ENCODE measurements at regions not wholly inside any gene's neighbourhood (a gene's known extent, or its start where the extent isn't known, plus 50 kb on each side); places are given as distances from the start of the nearest gene placed in this dataset.

- no peak for DNase-seq
- H3K36me3 Mint-ChIP-seq (ENCODE audit: insufficient read depth), result peaks cover under 1% of the 10 kb centered on the region
- no peaks in the 10 kb centered on the region for H3K4me1 Mint-ChIP-seq (ENCODE audit: low read depth)
- H3K4me3 Mint-ChIP-seq, result no peak overlapping the region
- H3K9me3 Mint-ChIP-seq, result peaks cover 22% of the 10 kb centered on the region
- ATAC-seq, result no peak
- H3K27me3 Mint-ChIP-seq (ENCODE audit: low read depth), result no peaks in the 10 kb centered on the region
Measured at GRCh38 chr18:51686590-51686989, 489.1 kb upstream of the MEX3C start.

GRCh38 chr18:51687845-51688585 lies 490.5 kb upstream of the MEX3C start:
- Mint-ChIP-seq H3K9me3 (peaks cover 9% of the 10 kb centered on the region), H3K4me3 (no peak overlapping the region), H3K4me1 (ENCODE audit: low read depth) (no peaks in the 10 kb centered on the region), H3K27me3 (ENCODE audit: low read depth) (no peaks in the 10 kb centered on the region), H3K36me3 (ENCODE audit: insufficient read depth) (no peaks in the 10 kb centered on the region)
- DNase-seq (no peak), ATAC-seq (no peak)

- Mint-ChIP-seq H3K36me3 (ENCODE audit: insufficient read depth) (no peaks in the 10 kb centered on the region), H3K4me1 (ENCODE audit: low read depth) (no peaks in the 10 kb centered on the region), H3K4me3 (no peak overlapping the region), H3K9me3 (no peaks in the 10 kb centered on the region), H3K27me3 (ENCODE audit: low read depth) (no peaks in the 10 kb centered on the region)
- DNase-seq (no peak), ATAC-seq (no peak)
Measured at GRCh38 chr18:51692612-51693011, 495.1 kb upstream of the MEX3C start.

GRCh38 chr18:51711298-51711889 lies 513.9 kb upstream of the MEX3C start:
- Mint-ChIP-seq H3K9me3 (peaks cover 32% of the 10 kb centered on the region), H3K4me1 (ENCODE audit: low read depth) (no peaks in the 10 kb centered on the region), H3K27me3 (ENCODE audit: low read depth) (peaks cover 6% of the 10 kb centered on the region), H3K36me3 (ENCODE audit: insufficient read depth) (no peaks in the 10 kb centered on the region), H3K4me3 (no peak overlapping the region)
- ATAC-seq (no peak), DNase-seq (no peak)

- DNase-seq, result no peak
- Mint-ChIP-seq H3K36me3 (ENCODE audit: insufficient read depth) (no peaks in the 10 kb centered on the region), H3K27me3 (ENCODE audit: low read depth) (no peaks in the 10 kb centered on the region)
Measured at GRCh38 chr18:51712821-51713220, 515.3 kb upstream of the MEX3C start.

GRCh38 chr18:51716277-51716676 lies 518.8 kb upstream of the MEX3C start:
- DNase-seq (no peak), ATAC-seq (no peak)
- Mint-ChIP-seq H3K36me3 (ENCODE audit: insufficient read depth) (no peaks in the 10 kb centered on the region), H3K27me3 (ENCODE audit: low read depth) (no peaks in the 10 kb centered on the region), H3K9me3 (peaks cover 15% of the 10 kb centered on the region), H3K4me1 (ENCODE audit: low read depth) (no peaks in the 10 kb centered on the region), H3K4me3 (no peak overlapping the region)

More at GRCh38 chr18:51712821-51713220, 515.3 kb upstream of the MEX3C start:
- H3K4me1 Mint-ChIP-seq (ENCODE audit: low read depth), result no peaks in the 10 kb centered on the region
- no peak for ATAC-seq
- no peak overlapping the region for H3K4me3 Mint-ChIP-seq
- H3K9me3 Mint-ChIP-seq, result peaks cover 22% of the 10 kb centered on the region

DNA sequence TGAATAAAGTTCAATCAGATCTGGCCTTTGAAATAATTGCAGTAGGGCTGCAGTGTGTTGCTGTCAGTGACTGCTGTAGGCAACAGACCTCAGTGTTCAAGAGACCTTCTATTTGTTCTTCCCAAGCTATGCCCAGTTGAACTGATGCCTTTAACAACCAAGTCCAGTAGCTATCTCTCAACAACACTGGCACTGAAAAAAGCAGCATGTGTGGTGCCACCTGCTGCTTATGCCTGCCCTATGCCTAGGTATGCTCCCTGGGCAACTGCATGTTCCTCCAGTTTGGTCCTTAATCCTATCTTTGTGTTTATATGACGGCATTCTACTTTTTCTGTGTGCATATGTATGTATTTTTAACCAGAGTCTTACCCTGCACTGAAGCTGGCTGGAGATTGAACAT lies 523.9 kb upstream of the MEX3C start:
- ATAC-seq (no peak), DNase-seq (no peak)
- Mint-ChIP-seq H3K36me3 (ENCODE audit: insufficient read depth) (no peaks in the 10 kb centered on the region), H3K9me3 (no peaks in the 10 kb centered on the region), H3K27me3 (ENCODE audit: low read depth) (no peaks in the 10 kb centered on the region), H3K4me3 (no peak overlapping the region), H3K4me1 (ENCODE audit: low read depth) (no peaks in the 10 kb centered on the region)

- H3K36me3 Mint-ChIP-seq (ENCODE audit: insufficient read depth), result no peaks in the 10 kb centered on the region
- no peaks in the 10 kb centered on the region for H3K9me3 Mint-ChIP-seq
- ATAC-seq (no peak), DNase-seq (no peak)
- no peak overlapping the region for H3K4me3 Mint-ChIP-seq
- H3K4me1 Mint-ChIP-seq (ENCODE audit: low read depth), result no peaks in the 10 kb centered on the region
- H3K27me3 Mint-ChIP-seq (ENCODE audit: low read depth), result no peaks in the 10 kb centered on the region
Measured at GRCh38 chr18:51721996-51722395, 524.5 kb upstream of the MEX3C start.

DNA sequence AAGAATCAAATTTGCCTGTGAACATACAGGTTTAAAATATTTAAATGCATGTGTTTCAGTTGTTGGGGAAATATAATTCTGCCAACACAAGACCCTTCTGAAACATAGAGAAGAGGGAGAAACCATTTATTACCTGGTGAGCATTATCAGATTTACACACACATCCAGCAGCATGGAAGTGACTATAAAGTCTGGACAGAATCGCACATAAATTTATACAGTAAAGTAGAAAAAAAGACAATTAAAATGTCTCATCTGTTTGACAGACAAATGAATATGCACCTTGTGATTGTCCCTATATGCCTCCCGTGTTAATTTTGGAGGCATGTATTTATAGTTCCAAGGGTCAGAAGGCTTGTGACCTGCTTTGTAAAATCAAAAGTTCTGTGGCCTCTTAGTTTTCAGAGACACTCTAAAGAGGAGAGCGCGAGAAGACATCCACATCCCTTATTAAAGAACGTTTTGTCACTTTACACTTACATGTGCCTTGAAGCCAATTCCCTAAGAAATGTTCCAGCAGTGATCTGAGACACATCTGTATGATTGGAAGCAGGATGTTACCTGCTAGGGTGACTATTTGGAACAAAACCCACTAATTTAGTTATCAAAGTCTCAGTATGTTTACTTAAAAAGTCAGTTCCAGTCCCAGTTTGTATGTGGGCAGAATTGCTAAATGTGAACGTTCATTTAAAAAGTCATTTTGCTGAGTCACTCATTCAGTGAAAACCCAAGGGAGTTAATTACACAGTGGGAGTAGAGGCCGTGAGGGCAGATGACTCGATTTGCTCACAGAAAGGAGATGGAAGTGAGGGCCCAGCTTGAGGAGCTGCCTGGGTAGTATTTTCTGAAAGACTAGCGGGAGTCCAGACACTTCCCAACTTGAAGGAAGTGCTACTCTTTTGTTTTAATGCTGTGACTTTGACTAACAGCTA lies 527.6 kb upstream of the MEX3C start:
- Mint-ChIP-seq H3K4me1 (ENCODE audit: low read depth) (no peaks in the 10 kb centered on the region), H3K4me3 (no peak overlapping the region), H3K9me3 (no peaks in the 10 kb centered on the region), H3K36me3 (ENCODE audit: insufficient read depth) (no peaks in the 10 kb centered on the region), H3K27me3 (ENCODE audit: low read depth) (no peaks in the 10 kb centered on the region)
- no peak for ATAC-seq
- DNase-seq, result no peak

DNA sequence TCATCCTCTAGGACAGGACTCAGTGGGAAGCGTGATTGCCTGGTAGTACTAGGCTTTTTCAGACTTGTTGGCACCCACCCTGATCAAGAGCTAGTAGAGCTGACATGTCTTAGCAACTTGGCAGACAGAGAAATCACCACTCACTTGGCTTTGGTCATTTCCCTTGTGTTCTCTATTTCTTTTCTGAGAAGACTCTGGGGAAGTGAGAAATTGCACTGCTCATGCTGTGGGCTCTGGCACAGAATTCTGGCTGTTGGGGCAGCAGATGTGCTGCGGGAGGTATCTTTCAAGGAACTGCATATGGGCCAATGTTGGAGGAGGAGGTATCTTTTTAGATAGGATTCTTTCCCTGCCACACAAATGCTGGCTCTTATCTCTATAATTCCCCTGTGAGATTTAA lies 529.1 kb upstream of the MEX3C start:
- Mint-ChIP-seq H3K27me3 (ENCODE audit: low read depth) (no peaks in the 10 kb centered on the region), H3K4me1 (ENCODE audit: low read depth) (no peaks in the 10 kb centered on the region), H3K4me3 (no peak overlapping the region), H3K9me3 (no peaks in the 10 kb centered on the region), H3K36me3 (ENCODE audit: insufficient read depth) (no peaks in the 10 kb centered on the region)
- DNase-seq (no peak), ATAC-seq (no peak)

- no peaks in the 10 kb centered on the region for H3K36me3 Mint-ChIP-seq (ENCODE audit: insufficient read depth)
- no peaks in the 10 kb centered on the region for H3K4me1 Mint-ChIP-seq (ENCODE audit: low read depth)
- DNase-seq (no peak), ATAC-seq (no peak)
- H3K4me3 Mint-ChIP-seq, result no peak overlapping the region
- no peaks in the 10 kb centered on the region for H3K9me3 Mint-ChIP-seq
- H3K27me3 Mint-ChIP-seq (ENCODE audit: low read depth), result no peaks in the 10 kb centered on the region
Measured at GRCh38 chr18:51727780-51728179, 530.3 kb upstream of the MEX3C start.

DNA sequence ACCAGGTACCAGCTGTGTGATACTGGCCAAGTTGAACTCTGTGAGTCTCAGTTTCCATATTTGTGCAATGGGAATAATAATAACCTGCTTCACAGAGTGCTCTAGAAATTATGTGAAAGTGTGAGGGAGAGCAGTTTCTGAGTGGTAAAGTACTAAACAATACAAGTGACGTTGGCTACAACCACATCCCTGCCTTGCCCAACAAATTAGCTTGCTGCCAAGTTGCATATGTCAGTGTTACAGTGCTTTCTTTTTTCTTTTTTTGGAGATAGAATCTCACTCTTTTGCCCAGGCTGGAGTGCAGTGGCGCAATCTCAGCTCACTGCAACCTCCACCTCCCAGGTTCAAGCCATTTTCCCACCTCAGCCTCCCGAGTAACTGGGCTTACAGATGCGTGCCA lies 533.6 kb upstream of the MEX3C start:
- Mint-ChIP-seq H3K9me3 (no peaks in the 10 kb centered on the region), H3K4me1 (ENCODE audit: low read depth) (no peaks in the 10 kb centered on the region), H3K27me3 (ENCODE audit: low read depth) (no peaks in the 10 kb centered on the region), H3K4me3 (no peak overlapping the region), H3K36me3 (ENCODE audit: insufficient read depth) (no peaks in the 10 kb centered on the region)
- no peak for DNase-seq
- ATAC-seq, result no peak

- no peaks in the 10 kb centered on the region for H3K27me3 Mint-ChIP-seq (ENCODE audit: low read depth)
- no peaks in the 10 kb centered on the region for H3K36me3 Mint-ChIP-seq (ENCODE audit: insufficient read depth)
- no peak overlapping the region for H3K4me3 Mint-ChIP-seq
- no peak for ATAC-seq
- H3K4me1 Mint-ChIP-seq (ENCODE audit: low read depth), result no peaks in the 10 kb centered on the region
- H3K9me3 Mint-ChIP-seq, result no peaks in the 10 kb centered on the region
- DNase-seq, result no peak
Measured at GRCh38 chr18:51734576-51734975, 537.1 kb upstream of the MEX3C start.

DNA sequence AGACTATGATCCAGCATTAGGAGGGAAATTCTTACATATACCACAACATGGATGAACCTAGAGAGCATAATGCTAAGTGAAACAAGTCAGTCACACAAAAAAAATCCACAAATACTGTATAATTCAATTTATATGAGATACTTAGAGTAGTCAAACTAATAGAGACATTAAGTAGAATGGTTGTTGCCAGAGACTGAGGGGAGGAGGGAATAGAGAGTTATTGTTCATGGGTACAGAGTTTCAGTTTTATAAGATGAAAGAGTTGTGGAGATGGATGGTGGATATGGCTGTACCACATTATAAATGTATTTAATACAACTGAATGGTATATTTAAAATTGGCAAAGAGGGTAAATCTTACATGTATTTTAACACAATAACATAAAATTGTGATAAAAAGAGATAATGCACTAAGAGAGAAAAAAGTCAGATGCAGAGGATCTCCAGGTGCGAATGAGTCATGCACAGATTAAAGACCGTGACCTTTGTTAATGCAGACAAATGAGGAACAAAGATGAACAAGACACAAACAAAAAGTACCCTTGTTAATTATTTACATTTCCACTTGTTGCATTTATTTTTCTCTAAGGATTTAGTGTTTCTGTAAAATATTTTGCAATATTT lies 541.7 kb upstream of the MEX3C start:
- ATAC-seq (no peak), DNase-seq (no peak)
- Mint-ChIP-seq H3K36me3 (ENCODE audit: insufficient read depth) (no peaks in the 10 kb centered on the region), H3K4me1 (ENCODE audit: low read depth) (no peaks in the 10 kb centered on the region), H3K27me3 (ENCODE audit: low read depth) (no peaks in the 10 kb centered on the region), H3K4me3 (no peak overlapping the region), H3K9me3 (no peaks in the 10 kb centered on the region)

Measured in activated T-cell treated with anti-CD3 and anti-CD28 coated beads, Interleukin-2, amount 50 U/mL, for 4 hours (primary cell).